Breast epithelium (tissue), 3 donors: ENCODE measurements at regions not wholly inside any gene's neighbourhood (a gene's known extent, or its start where the extent isn't known, plus 50 kb on each side); places are given as distances from the start of the nearest gene placed in this dataset.

Experiments used
- CTCF ChIP-seq, 3 donors: fragments of 450-650 bp; IDR thresholded peaks; one replicate each; pipeline ENCODE4 v1.5.1; 2016 to 2017; ENCODE audit warnings: antibody characterized with exemption in 3 of 3, mild to moderate bottlenecking in 3 of 3, moderate library complexity in 3 of 3
- POLR2A ChIP-seq: fragments of 450-650 bp; IDR thresholded peaks from one replicate; pipeline ENCODE4 v1.6.1; 2016; ENCODE audit warnings: antibody characterized with exemption, mild to moderate bottlenecking, moderate library complexity
- POLR2AphosphoS5 ChIP-seq, 3 donors: sonication (generic); formaldehyde crosslinking; IDR thresholded peaks; one replicate each; pipeline ENCODE4 v1.6.1; 2017; ENCODE audit warnings: antibody characterized with exemption in 3 of 3

DNA sequence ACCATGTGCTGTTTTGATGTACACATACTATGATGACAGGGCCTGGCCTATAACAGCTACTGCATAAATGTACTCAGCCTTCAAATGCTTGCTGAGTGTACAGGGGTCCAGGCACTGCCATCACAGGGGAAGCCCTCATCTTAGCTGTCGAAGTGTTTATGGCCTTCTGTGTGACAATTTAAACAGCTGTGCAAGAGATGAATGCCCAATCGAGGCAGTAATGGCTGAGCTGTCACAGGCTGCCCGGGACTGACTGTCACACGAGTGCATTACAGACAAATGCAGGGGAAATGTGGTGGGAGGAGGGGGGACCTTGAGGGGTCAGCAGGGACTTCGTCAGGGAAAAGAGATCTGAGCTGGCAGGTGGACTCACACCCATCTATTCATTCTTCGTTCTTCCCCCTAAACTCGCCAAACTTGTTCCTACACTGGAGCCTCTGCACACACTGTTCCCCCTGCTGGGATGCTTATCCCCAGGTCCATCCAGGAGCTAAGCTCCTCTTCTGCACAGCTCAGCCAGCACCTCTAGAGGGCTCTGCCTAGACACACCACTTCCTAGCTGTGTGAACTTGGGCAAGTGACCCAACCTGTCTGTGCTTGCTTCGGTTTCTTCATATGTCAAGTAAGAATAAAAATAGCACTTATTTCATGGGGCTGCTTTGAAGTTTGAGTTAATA is 156.2 kb upstream of the IQSEC1 start:
- TF ChIP-seq CTCF (IDR thresholded peaks at IDR 0.05) (no peak), POLR2AphosphoS5 (IDR thresholded peaks at IDR 0.05) (no peak), POLR2A (no peak)
